Esophagus squamous epithelium (tissue), 4 donors: ENCODE measurements at regions not wholly inside any gene's neighbourhood (a gene's known extent, or its start where the extent isn't known, plus 50 kb on each side); places are given as distances from the start of the nearest gene placed in this dataset.

Source experiments
- CTCF ChIP-seq, 6 experiments: fragments of 450-650 bp in 4 of 6; fragments of 200-600 bp in 2 of 6; sonication (generic) in 2 of 6; IDR thresholded peaks; one replicate each; pipeline ENCODE4 v1.5.1; 2016 to 2019; ENCODE audit warnings: antibody characterized with exemption in 6 of 6, mild to moderate bottlenecking in 4 of 6, moderate library complexity in 4 of 6
- POLR2A ChIP-seq, 4 donors: fragments of 450-650 bp; IDR thresholded peaks; one replicate each; pipeline ENCODE4 v1.6.1; 2017; ENCODE audit warnings: antibody characterized with exemption in 4 of 4, mild to moderate bottlenecking in 4 of 4, moderate library complexity in 3 of 4

GRCh38 chr1:190975827-190976226 lies 498.2 kb upstream of the BRINP3 start:
- TF ChIP-seq CTCF (IDR thresholded peaks at IDR 0.05) (no peak), POLR2A (IDR thresholded peaks at IDR 0.05) (no peak)
